Transverse colon (tissue), 4 donors: ENCODE measurements at regions not wholly inside any gene's neighbourhood (a gene's known extent, or its start where the extent isn't known, plus 50 kb on each side); places are given as distances from the start of the nearest gene placed in this dataset.

Source experiments
- DNase-seq: peaks from one replicate; pipeline ENCODE4 v3.0.0-alpha.2; 2019
- H3K27ac ChIP-seq, 4 donors: fragments of 200-600 bp; sonication (generic); 2 replicates each; pipeline ENCODE4 v1.5.1; 2016 to 2018; ENCODE audit warnings: inconsistent platforms in 4 of 4
- H3K27me3 ChIP-seq: fragments of 200-600 bp; sonication (generic); 2 replicates; pipeline ENCODE4 v1.5.1; 2017; ENCODE audit warnings: inconsistent platforms
- H3K36me3 ChIP-seq, 4 donors: fragments of 200-600 bp; sonication (generic); 2 replicates each; pipeline ENCODE4 v1.5.1; 2017 to 2019; ENCODE audit warnings: inconsistent platforms in 4 of 4
- H3K4me1 ChIP-seq, 4 donors: fragments of 200-600 bp; sonication (generic); 2 replicates each; pipeline ENCODE4 v1.5.1; 2017 to 2020; ENCODE audit warnings: inconsistent platforms in 4 of 4
- H3K4me3 ChIP-seq, 4 donors: fragments of 200-600 bp; sonication (generic); 1 replicate in 1 of 4; 2 replicates in 3 of 4; pipeline versions ENCODE4 v1.5.1 to v1.6.1; 2017 to 2019; ENCODE audit warnings: inconsistent platforms in 4 of 4
- H3K9me3 ChIP-seq, 2 donors: fragments of 200-600 bp; sonication (generic); 2 replicates each; pipeline ENCODE4 v1.5.1; 2017 to 2019; ENCODE audit warnings: inconsistent platforms in 2 of 2
- EP300 ChIP-seq: sonication (generic); formaldehyde crosslinking; IDR thresholded peaks from one replicate; pipeline ENCODE4 v1.6.1; 2017; ENCODE audit warnings: antibody characterized with exemption, low read depth
- POLR2A ChIP-seq: fragments of 450-650 bp; IDR thresholded peaks from one replicate; pipeline ENCODE4 v1.6.1; 2016; ENCODE audit warnings: antibody characterized with exemption, mild to moderate bottlenecking, moderate library complexity
- POLR2AphosphoS5 ChIP-seq, 3 donors: sonication (generic); formaldehyde crosslinking; IDR thresholded peaks; one replicate each; pipeline ENCODE4 v1.6.1; 2016; ENCODE audit warnings: antibody characterized with exemption in 3 of 3
- WGBS, 2 donors: methylation state at CpG; one replicate each; pipeline ENCODE4 v1.1.5; 2018; ENCODE audit warnings: low coverage in 1 of 2; 5-methylcytosine and 5-hydroxymethylcytosine counted together
- in situ Hi-C, 4 donors: fragments of 200-750 bp; cut with MboI; loops; one replicate each; pipeline versions ENCODE4 v1.15.0 to v1.15.1; 2017; ENCODE audit warnings: low sequenced_read_pairs in 3 of 4, low pct_ligation_motif_present in 1 of 4, low pct_unique_long_range_greater_than_20kb in 1 of 4
- intact Hi-C: fragments of 100-400 bp; cut with DNase I; formaldehyde crosslinking; loops from one replicate; pipeline ENCODE4 v1.15.1; 2023; ENCODE audit warnings: low total_unique reads
- TF ChIP-seq, protein P1 (sequence below), 5 experiments: fragments of 200-600 bp in 3 of 5; fragments of 450-650 bp in 2 of 5; sonication (generic) in 3 of 5; IDR thresholded peaks; 1 replicate in 2 of 5; 2 replicates in 3 of 5; pipeline ENCODE4 v1.5.1; 2016 to 2017; ENCODE audit warnings: antibody characterized with exemption in 5 of 5, inconsistent platforms in 3 of 5, mild to moderate bottlenecking in 2 of 5, moderate library complexity in 1 of 5

GRCh38 chr6:84977363-84977705 is 212.9 kb upstream of the TBX18 start:
- Histone ChIP-seq H3K27ac (no peak overlapping the region), H3K36me3 (no peaks in the 10 kb centered on the region), H3K27me3 (no peaks in the 10 kb centered on the region), H3K4me1 (no peaks in the 10 kb centered on the region), H3K4me3 (no peak overlapping the region), H3K9me3 (no peaks in the 10 kb centered on the region)
- DNase-seq = no peak
- WGBS, 2 donors = 80% methylated on average over 1 of the region's 1 CpG; no CpG with 5 or more reads in 1 of the 2 donors
- no peak for TF ChIP-seq POLR2A
- TF ChIP-seq, protein P1, sequence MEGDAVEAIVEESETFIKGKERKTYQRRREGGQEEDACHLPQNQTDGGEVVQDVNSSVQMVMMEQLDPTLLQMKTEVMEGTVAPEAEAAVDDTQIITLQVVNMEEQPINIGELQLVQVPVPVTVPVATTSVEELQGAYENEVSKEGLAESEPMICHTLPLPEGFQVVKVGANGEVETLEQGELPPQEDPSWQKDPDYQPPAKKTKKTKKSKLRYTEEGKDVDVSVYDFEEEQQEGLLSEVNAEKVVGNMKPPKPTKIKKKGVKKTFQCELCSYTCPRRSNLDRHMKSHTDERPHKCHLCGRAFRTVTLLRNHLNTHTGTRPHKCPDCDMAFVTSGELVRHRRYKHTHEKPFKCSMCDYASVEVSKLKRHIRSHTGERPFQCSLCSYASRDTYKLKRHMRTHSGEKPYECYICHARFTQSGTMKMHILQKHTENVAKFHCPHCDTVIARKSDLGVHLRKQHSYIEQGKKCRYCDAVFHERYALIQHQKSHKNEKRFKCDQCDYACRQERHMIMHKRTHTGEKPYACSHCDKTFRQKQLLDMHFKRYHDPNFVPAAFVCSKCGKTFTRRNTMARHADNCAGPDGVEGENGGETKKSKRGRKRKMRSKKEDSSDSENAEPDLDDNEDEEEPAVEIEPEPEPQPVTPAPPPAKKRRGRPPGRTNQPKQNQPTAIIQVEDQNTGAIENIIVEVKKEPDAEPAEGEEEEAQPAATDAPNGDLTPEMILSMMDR (IDR thresholded peaks at IDR 0.05) = no peak
- no peak for TF ChIP-seq EP300
- no peak for TF ChIP-seq POLR2AphosphoS5 (IDR thresholded peaks at IDR 0.05)
- in situ Hi-C loops = no loop called here
- intact Hi-C loops = no loop called here

DNA sequence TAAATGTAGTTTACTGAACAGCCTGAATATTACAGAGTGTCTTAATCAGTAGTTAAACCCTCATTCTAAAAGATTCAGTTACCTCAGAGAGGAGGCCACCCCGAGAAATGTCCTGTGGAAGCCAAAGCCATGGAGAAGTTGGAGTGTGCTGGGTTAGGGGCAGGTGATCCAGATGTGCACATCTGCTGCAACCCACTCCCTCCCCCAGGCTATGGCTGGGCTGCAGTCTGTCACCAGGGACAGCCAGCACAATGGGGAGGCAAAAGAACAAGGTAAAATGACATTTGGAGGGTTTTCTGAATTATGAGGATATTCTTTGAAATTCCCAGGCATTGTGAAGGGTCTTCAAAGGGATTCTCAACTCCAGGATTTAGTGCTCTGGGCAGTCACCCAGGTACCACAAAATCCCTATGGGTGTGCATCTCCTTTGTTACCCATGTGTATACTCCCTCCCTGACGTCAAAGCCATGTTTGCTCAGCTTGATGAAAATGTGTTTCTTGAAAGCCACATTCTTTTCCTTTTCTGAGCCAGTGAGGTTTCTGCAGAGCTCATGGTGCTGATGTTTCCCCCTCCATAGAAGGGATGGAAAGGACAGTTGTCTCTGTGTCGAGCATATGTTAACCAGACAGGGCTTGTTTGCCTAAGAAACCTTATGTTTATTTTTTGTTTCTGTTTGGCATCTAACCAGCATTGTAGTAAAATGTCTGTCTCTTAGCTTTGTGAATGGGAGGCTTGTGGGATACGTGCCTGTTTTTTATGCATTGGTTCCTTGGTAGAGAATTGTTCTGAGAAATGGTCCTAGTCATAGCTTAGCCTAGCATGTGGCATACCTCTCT is 212.3 kb upstream of the TBX18 start:
- H3K4me3 ChIP-seq = no peak overlapping the region
- no peaks in the 10 kb centered on the region for H3K27me3 ChIP-seq
- no peaks in the 10 kb centered on the region for H3K9me3 ChIP-seq
- H3K27ac ChIP-seq = no peak overlapping the region
- in situ Hi-C loops (no loop called here), intact Hi-C loops (no loop called here)
- no peaks in the 10 kb centered on the region for H3K36me3 ChIP-seq
- no peaks in the 10 kb centered on the region for H3K4me1 ChIP-seq
- WGBS, 2 donors = 25 to 38% methylated on average over 2 to 4 of the region's 4 CpGs
- TF ChIP-seq EP300 (no peak), POLR2A (no peak), POLR2AphosphoS5 (IDR thresholded peaks at IDR 0.05) (no peak)
- TF ChIP-seq, protein P1 (IDR thresholded peaks at IDR 0.05) = no peak
- no peak for DNase-seq

GRCh38 chr6:84975316-84975715 is 210.9 kb upstream of the TBX18 start:
- intact Hi-C loops = no loop called here

GRCh38 chr6:84973606-84974005 is 209.2 kb upstream of the TBX18 start:
- Histone ChIP-seq H3K9me3 (no peaks in the 10 kb centered on the region), H3K4me1 (no peaks in the 10 kb centered on the region), H3K27me3 (no peaks in the 10 kb centered on the region), H3K4me3 (no peak overlapping the region), H3K27ac (no peak overlapping the region), H3K36me3 (no peaks in the 10 kb centered on the region)
- in situ Hi-C loops (loop anchor here in 1 of 4 donors (25.0 kb wide), 1 partner anchor 536 kb away; no protein-coding TSS in a partner anchor), intact Hi-C loops (no loop called here)
- DNase-seq = no peak
- TF ChIP-seq EP300 (no peak), POLR2AphosphoS5 (IDR thresholded peaks at IDR 0.05) (no peak), POLR2A (no peak)
- TF ChIP-seq, protein P1 (IDR thresholded peaks at IDR 0.05) = no peak
- WGBS, 2 donors = 90 to 94% methylated on average over 2 of the region's 2 CpGs

More at GRCh38 chr6:84975316-84975715, 210.9 kb upstream of the TBX18 start:
- in situ Hi-C loops = no loop called here
- no peaks in the 10 kb centered on the region for H3K36me3 ChIP-seq
- H3K4me3 ChIP-seq = no peak overlapping the region
- H3K9me3 ChIP-seq = no peaks in the 10 kb centered on the region
- no peaks in the 10 kb centered on the region for H3K4me1 ChIP-seq
- no peaks in the 10 kb centered on the region for H3K27me3 ChIP-seq
- no peak for DNase-seq
- no peak overlapping the region for H3K27ac ChIP-seq
- TF ChIP-seq POLR2AphosphoS5 (IDR thresholded peaks at IDR 0.05) = no peak
- TF ChIP-seq EP300 = no peak
- TF ChIP-seq, protein P1 (IDR thresholded peaks at IDR 0.05) = no peak
- no peak for TF ChIP-seq POLR2A
- 73 to 82% methylated on average over 1 of the region's 1 CpG for WGBS, 2 donors
